Vagina (tissue), 2 donors: ENCODE measurements at regions not wholly inside any gene's neighbourhood (a gene's known extent, or its start where the extent isn't known, plus 50 kb on each side); places are given as distances from the start of the nearest gene placed in this dataset.

ENCODE experiments used
- DNase-seq, 2 donors: peaks; one replicate each; pipeline ENCODE4 v3.0.0-alpha.2; 2017; ENCODE audit errors: extremely low spot score in 2 of 2
- H3K27ac ChIP-seq: fragments of 200-600 bp; sonication (generic); one replicate; pipeline ENCODE4 v1.5.1; 2019
- H3K27me3 ChIP-seq: fragments of 200-600 bp; sonication (generic); one replicate; pipeline ENCODE4 v1.5.1; 2019
- H3K36me3 ChIP-seq, 2 donors: fragments of 200-600 bp; sonication (generic); one replicate each; pipeline ENCODE4 v1.5.1; 2017 to 2019
- H3K4me1 ChIP-seq: fragments of 200-600 bp; sonication (generic); one replicate; pipeline ENCODE4 v1.5.1; 2019
- H3K4me3 ChIP-seq, 2 donors: fragments of 200-600 bp; sonication (generic); 1 replicate in 1 of 2; 2 replicates in 1 of 2; pipeline ENCODE4 v1.5.1; 2016 to 2019
- H3K9me3 ChIP-seq: fragments of 200-600 bp; sonication (generic); one replicate; pipeline ENCODE4 v1.5.1; 2019
- CTCF ChIP-seq, 3 experiments: fragments of 450-650 bp in 2 of 3; fragments of 200-600 bp in 1 of 3; sonication (generic) in 1 of 3; IDR thresholded peaks; one replicate each; pipeline ENCODE4 v1.5.1; 2017 to 2019; ENCODE audit warnings: antibody characterized with exemption in 3 of 3, mild to moderate bottlenecking in 2 of 3, moderate library complexity in 2 of 3
- POLR2A ChIP-seq, 2 donors: fragments of 450-650 bp; IDR thresholded peaks; one replicate each; pipeline ENCODE4 v1.6.1; 2017; ENCODE audit warnings: antibody characterized with exemption in 2 of 2, mild to moderate bottlenecking in 2 of 2, moderate library complexity in 2 of 2
- POLR2AphosphoS5 ChIP-seq, 2 donors: sonication (generic); formaldehyde crosslinking; IDR thresholded peaks; one replicate each; pipeline ENCODE4 v1.9.0; 2017; ENCODE audit warnings: antibody characterized with exemption in 2 of 2, mild to moderate bottlenecking in 2 of 2, low read depth in 1 of 2; ENCODE audit not compliant: insufficient read depth in 1 of 2
- intact Hi-C: fragments of 100-400 bp; cut with DNase I; formaldehyde crosslinking; loops from one replicate; pipeline ENCODE4 v1.15.1; 2023

GRCh38 chr3:163953526-163953925 lies 1124.8 kb downstream of the SI start:
- intact Hi-C loops: no loop called here
- TF ChIP-seq POLR2A (IDR thresholded peaks at IDR 0.05): no peak
- TF ChIP-seq POLR2AphosphoS5 (IDR thresholded peaks at IDR 0.05; ENCODE audit: insufficient read depth in 1 of 2, low read depth in 1 of 2): no peak
- no peak for TF ChIP-seq CTCF (IDR thresholded peaks at IDR 0.05)
- no peak for DNase-seq

GRCh38 chr3:163952499-163952898 lies 1125.8 kb downstream of the SI start:
- Histone ChIP-seq H3K4me1 (no peaks in the 10 kb centered on the region), H3K36me3 (no peaks in the 10 kb centered on the region), H3K4me3 (no peak overlapping the region), H3K9me3 (no peaks in the 10 kb centered on the region), H3K27me3 (no peaks in the 10 kb centered on the region), H3K27ac (no peak overlapping the region)
- no peak for DNase-seq
- intact Hi-C loops: no loop called here
- no peak for TF ChIP-seq POLR2A (IDR thresholded peaks at IDR 0.05)
- no peak for TF ChIP-seq POLR2AphosphoS5 (IDR thresholded peaks at IDR 0.05; ENCODE audit: insufficient read depth in 1 of 2, low read depth in 1 of 2)
- TF ChIP-seq CTCF (IDR thresholded peaks at IDR 0.05): no peak

More at GRCh38 chr3:163953526-163953925, 1124.8 kb downstream of the SI start:
- Histone ChIP-seq H3K36me3 (no peaks in the 10 kb centered on the region), H3K4me3 (no peak overlapping the region), H3K27ac (no peak overlapping the region), H3K4me1 (no peaks in the 10 kb centered on the region), H3K9me3 (no peaks in the 10 kb centered on the region), H3K27me3 (no peaks in the 10 kb centered on the region)

- H3K4me3 ChIP-seq: no peak overlapping the region
- no peaks in the 10 kb centered on the region for H3K4me1 ChIP-seq
- no peaks in the 10 kb centered on the region for H3K9me3 ChIP-seq
- intact Hi-C loops: no loop called here
- H3K27ac ChIP-seq: no peak overlapping the region
- no peak for TF ChIP-seq POLR2AphosphoS5 (IDR thresholded peaks at IDR 0.05; ENCODE audit: insufficient read depth in 1 of 2, low read depth in 1 of 2)
- TF ChIP-seq POLR2A (IDR thresholded peaks at IDR 0.05): no peak
- TF ChIP-seq CTCF (IDR thresholded peaks at IDR 0.05): no peak
- H3K36me3 ChIP-seq: no peaks in the 10 kb centered on the region
- DNase-seq: no peak
- no peaks in the 10 kb centered on the region for H3K27me3 ChIP-seq
Observed at GRCh38 chr3:163951397-163951987, 1126.8 kb downstream of the SI start.

- H3K4me3 ChIP-seq: no peak overlapping the region
- TF ChIP-seq POLR2AphosphoS5 (IDR thresholded peaks at IDR 0.05; ENCODE audit: insufficient read depth in 1 of 2, low read depth in 1 of 2) (no peak), POLR2A (IDR thresholded peaks at IDR 0.05) (no peak), CTCF (IDR thresholded peaks at IDR 0.05) (no peak)
- no peak overlapping the region for H3K27ac ChIP-seq
- no peak for DNase-seq
- intact Hi-C loops: no loop called here
- H3K36me3 ChIP-seq: no peaks in the 10 kb centered on the region
- no peaks in the 10 kb centered on the region for H3K4me1 ChIP-seq
- no peaks in the 10 kb centered on the region for H3K9me3 ChIP-seq
- no peaks in the 10 kb centered on the region for H3K27me3 ChIP-seq
Observed at GRCh38 chr3:163946785-163947184, 1131.5 kb downstream of the SI start.

GRCh38 chr3:163943664-163944063 lies 1134.6 kb downstream of the SI start:
- intact Hi-C loops: no loop called here
- Histone ChIP-seq H3K27me3 (no peaks in the 10 kb centered on the region), H3K4me3 (no peak overlapping the region), H3K9me3 (no peaks in the 10 kb centered on the region), H3K4me1 (no peaks in the 10 kb centered on the region), H3K27ac (no peak overlapping the region), H3K36me3 (no peaks in the 10 kb centered on the region)
- no peak for TF ChIP-seq POLR2AphosphoS5 (IDR thresholded peaks at IDR 0.05; ENCODE audit: insufficient read depth in 1 of 2, low read depth in 1 of 2)
- TF ChIP-seq CTCF (IDR thresholded peaks at IDR 0.05): no peak
- no peak for TF ChIP-seq POLR2A (IDR thresholded peaks at IDR 0.05)
- no peak for DNase-seq
